ENCODE measurements at regions not wholly inside any gene's neighbourhood (a gene's known extent, or its start where the extent isn't known, plus 50 kb on each side); places are given as distances from the start of the nearest gene placed in this dataset. TPM values are rescaled to one million over a fixed set of nuclear protein-coding genes. Genes with fewer than 3 reads are reported as not detected.

- in situ Hi-C loops (cut with MboI) = no loop called here
- Histone ChIP-seq H3K27me3 (replicated peaks; ENCODE audit: insufficient read depth) (no peaks in the 10 kb centered on the region), H2AFZ (no peak overlapping the region), H3K79me2 (ENCODE audit: insufficient read depth) (no peaks in the 10 kb centered on the region), H3K4me2 (ENCODE audit: unreplicated experiment) (no peak overlapping the region), H3K4me3 (no peak overlapping the region), H3K9me3 (ENCODE audit: low read depth) (no peaks in the 10 kb centered on the region), H3F3A (ENCODE audit: insufficient read depth) (no peaks in the 10 kb centered on the region), H3K9me2 (ENCODE audit: insufficient read depth) (no peaks in the 10 kb centered on the region), H3K27ac (no peak overlapping the region), H3K36me3 (ENCODE audit: low read depth) (no peaks in the 10 kb centered on the region), H3K9ac (no peak overlapping the region), H3K4me1 (ENCODE audit: insufficient read depth) (no peaks in the 10 kb centered on the region), H4K20me1 (ENCODE audit: insufficient read depth) (no peaks in the 10 kb centered on the region)
- WGBS, 2 experiments (ENCODE audit: low coverage in 1 of 2, low lambda C conversion rate in 2 of 2, missing lambda C conversion rate in 2 of 2) = 21 to 27% methylated on average over 5 of the region's 5 CpGs
- no peak for TF ChIP-seq EZH2phosphoT487 (IDR thresholded peaks at IDR 0.05; ENCODE audit: insufficient read depth, low read depth)
- no peak for TF ChIP-seq EZH2 (IDR thresholded peaks at IDR 0.05; ENCODE audit: insufficient read depth, poor library complexity, severe bottlenecking)
- no peak for DNase-seq
These were observed 70.2 kb upstream of the ADGRL3 start for GRCh38 chr4:61129971-61130370.

- Histone ChIP-seq H3K9me3 (ENCODE audit: low read depth) (no peaks in the 10 kb centered on the region), H2AFZ (no peak overlapping the region), H3K9me2 (ENCODE audit: insufficient read depth) (no peaks in the 10 kb centered on the region), H3K36me3 (ENCODE audit: low read depth) (no peaks in the 10 kb centered on the region), H3K27ac (no peak overlapping the region), H4K20me1 (ENCODE audit: insufficient read depth) (no peaks in the 10 kb centered on the region), H3K4me3 (no peak overlapping the region), H3K9ac (no peak overlapping the region), H3K27me3 (replicated peaks; ENCODE audit: insufficient read depth) (no peaks in the 10 kb centered on the region), H3K79me2 (ENCODE audit: insufficient read depth) (no peaks in the 10 kb centered on the region), H3K4me1 (ENCODE audit: insufficient read depth) (no peaks in the 10 kb centered on the region), H3K4me2 (ENCODE audit: unreplicated experiment) (no peak overlapping the region), H3F3A (ENCODE audit: insufficient read depth) (no peaks in the 10 kb centered on the region)
- DNase-seq = no peak
- WGBS, 2 experiments (ENCODE audit: low coverage in 1 of 2, low lambda C conversion rate in 2 of 2, missing lambda C conversion rate in 2 of 2) = 29 to 36% methylated on average over 1 of the region's 1 CpG
- in situ Hi-C loops (cut with MboI) = no loop called here
- TF ChIP-seq EZH2 (IDR thresholded peaks at IDR 0.05; ENCODE audit: insufficient read depth, poor library complexity, severe bottlenecking) (no peak), EZH2phosphoT487 (IDR thresholded peaks at IDR 0.05; ENCODE audit: insufficient read depth, low read depth) (no peak)
These were observed 56.7 kb upstream of the ADGRL3 start for GRCh38 chr4:61143461-61143860.

GRCh38 chr4:61149278-61149677 lies 50.8 kb upstream of the ADGRL3 start:
- Histone ChIP-seq H3K36me3 (ENCODE audit: low read depth) (no peaks in the 10 kb centered on the region), H3K27me3 (replicated peaks; ENCODE audit: insufficient read depth) (no peaks in the 10 kb centered on the region), H4K20me1 (ENCODE audit: insufficient read depth) (no peaks in the 10 kb centered on the region), H3K4me3 (no peak overlapping the region), H3K27ac (no peak overlapping the region), H3K79me2 (ENCODE audit: insufficient read depth) (no peaks in the 10 kb centered on the region), H2AFZ (no peak overlapping the region), H3F3A (ENCODE audit: insufficient read depth) (no peaks in the 10 kb centered on the region), H3K4me1 (ENCODE audit: insufficient read depth) (no peaks in the 10 kb centered on the region), H3K9me2 (ENCODE audit: insufficient read depth) (no peaks in the 10 kb centered on the region), H3K9me3 (ENCODE audit: low read depth) (peaks cover 4% of the 10 kb centered on the region), H3K4me2 (ENCODE audit: unreplicated experiment) (no peak overlapping the region), H3K9ac (no peak overlapping the region)
- no peak for DNase-seq
- in situ Hi-C loops (cut with MboI) = no loop called here
- no peak for TF ChIP-seq EZH2phosphoT487 (IDR thresholded peaks at IDR 0.05; ENCODE audit: insufficient read depth, low read depth)
- no peak for TF ChIP-seq EZH2 (IDR thresholded peaks at IDR 0.05; ENCODE audit: insufficient read depth, poor library complexity, severe bottlenecking)

Small RNA genes in the stretch of these regions (microRNA-seq; reads per million reads assigned to microRNA genes)
- gene MIR548AG1 (ENCODE audit: borderline number of aligned reads) = not detected

Small RNA genes in the stretch of these regions (small RNA-seq; reads per million reads assigned to genes)
- not detected for gene MIR548AG1 (ENCODE audit: low read depth, low replicate concordance)
- not detected for gene RF00019 (ENCODE audit: low read depth, low replicate concordance)
- not detected for gene RNU6-1325P (ENCODE audit: low read depth, low replicate concordance)

Measured in GM23248 (cell line).